HEK293 (cell line): ENCODE measurements at regions not wholly inside any gene's neighbourhood (a gene's known extent, or its start where the extent isn't known, plus 50 kb on each side); places are given as distances from the start of the nearest gene placed in this dataset.

Experiments
- MZF1 ChIP-seq: fragments of 450-650 bp; formaldehyde crosslinking; IDR thresholded peaks from 2 replicates; pipeline ENCODE4 v1.5.1; 2017; ENCODE audit warnings: missing biosample characterization, missing genetic modification characterization, borderline replicate concordance
- REPIN1 ChIP-seq: fragments of 450-650 bp; formaldehyde crosslinking; IDR thresholded peaks from 2 replicates; pipeline ENCODE4 v1.5.1; 2017; ENCODE audit warnings: missing biosample characterization, missing genetic modification characterization, low read depth
- ZEB2 ChIP-seq: fragments of 450-650 bp; formaldehyde crosslinking; IDR thresholded peaks from 2 replicates; pipeline ENCODE4 v1.5.1; 2016; ENCODE audit warnings: missing biosample characterization, missing genetic modification characterization
- ZNF132 ChIP-seq: fragments of 450-650 bp; formaldehyde crosslinking; IDR thresholded peaks from 2 replicates; pipeline ENCODE4 v1.5.1; 2017; ENCODE audit warnings: missing biosample characterization, missing genetic modification characterization, borderline replicate concordance
- ZNF133 ChIP-seq: fragments of 450-650 bp; formaldehyde crosslinking; IDR thresholded peaks from 2 replicates; pipeline ENCODE4 v1.5.1; 2016; ENCODE audit warnings: missing biosample characterization, missing genetic modification characterization
- ZNF2 ChIP-seq: fragments of 450-650 bp; formaldehyde crosslinking; IDR thresholded peaks from 2 replicates; pipeline ENCODE4 v1.5.1; 2016; ENCODE audit warnings: missing biosample characterization, missing genetic modification characterization
- ZNF660 ChIP-seq: fragments of 450-650 bp; IDR thresholded peaks from 2 replicates; pipeline ENCODE4 v1.5.1; 2018; ENCODE audit warnings: missing biosample characterization, mild to moderate bottlenecking, missing genetic modification characterization
- ZNF664 ChIP-seq: fragments of 450-650 bp; formaldehyde crosslinking; IDR thresholded peaks from 2 replicates; pipeline ENCODE4 v1.5.1; 2016; ENCODE audit warnings: missing biosample characterization, missing genetic modification characterization
- ZNF76 ChIP-seq: fragments of 450-650 bp; formaldehyde crosslinking; IDR thresholded peaks from 2 replicates; pipeline ENCODE4; 2016; ENCODE audit warnings: low read depth, missing biosample characterization, missing genetic modification characterization, borderline replicate concordance
- TF ChIP-seq, protein P1 (sequence below): fragments of 450-650 bp; formaldehyde crosslinking; IDR thresholded peaks from 2 replicates; pipeline ENCODE4 v1.5.1; 2016; ENCODE audit warnings: missing biosample characterization, missing genetic modification characterization
- TF ChIP-seq, protein P2 (sequence below): fragments of 450-650 bp; formaldehyde crosslinking; IDR thresholded peaks from 2 replicates; pipeline ENCODE4 v1.5.1; 2017; ENCODE audit warnings: missing biosample characterization, missing genetic modification characterization
- TF ChIP-seq, protein P3 (sequence below): fragments of 450-650 bp; formaldehyde crosslinking; IDR thresholded peaks from 2 replicates; pipeline ENCODE4 v1.5.1; 2016; ENCODE audit warnings: missing biosample characterization, missing genetic modification characterization
- TF ChIP-seq, protein P4 (sequence below): fragments of 450-650 bp; formaldehyde crosslinking; conservative IDR thresholded peaks from 2 replicates; pipeline ENCODE4 v1.5.1; 2016; ENCODE audit warnings: low read depth, missing biosample characterization, missing genetic modification characterization
- TF ChIP-seq, protein P5 (sequence below): fragments of 450-650 bp; formaldehyde crosslinking; IDR thresholded peaks from 2 replicates; pipeline ENCODE4 v1.5.1; 2016; ENCODE audit warnings: missing biosample characterization, missing genetic modification characterization
- TF ChIP-seq, protein P6 (sequence below): fragments of 450-650 bp; formaldehyde crosslinking; IDR thresholded peaks from 2 replicates; pipeline ENCODE4 v1.5.1; 2016; ENCODE audit warnings: missing biosample characterization, missing genetic modification characterization, low read depth
- TF ChIP-seq, protein P7 (sequence below): fragments of 450-650 bp; formaldehyde crosslinking; IDR thresholded peaks from 2 replicates; pipeline ENCODE4 v1.5.1; 2016; ENCODE audit warnings: missing biosample characterization, missing genetic modification characterization
- TF ChIP-seq, protein P8 (sequence below): fragments of 450-650 bp; formaldehyde crosslinking; IDR thresholded peaks from 2 replicates; pipeline ENCODE4 v1.5.1; 2016; ENCODE audit warnings: missing biosample characterization, missing genetic modification characterization

DNA sequence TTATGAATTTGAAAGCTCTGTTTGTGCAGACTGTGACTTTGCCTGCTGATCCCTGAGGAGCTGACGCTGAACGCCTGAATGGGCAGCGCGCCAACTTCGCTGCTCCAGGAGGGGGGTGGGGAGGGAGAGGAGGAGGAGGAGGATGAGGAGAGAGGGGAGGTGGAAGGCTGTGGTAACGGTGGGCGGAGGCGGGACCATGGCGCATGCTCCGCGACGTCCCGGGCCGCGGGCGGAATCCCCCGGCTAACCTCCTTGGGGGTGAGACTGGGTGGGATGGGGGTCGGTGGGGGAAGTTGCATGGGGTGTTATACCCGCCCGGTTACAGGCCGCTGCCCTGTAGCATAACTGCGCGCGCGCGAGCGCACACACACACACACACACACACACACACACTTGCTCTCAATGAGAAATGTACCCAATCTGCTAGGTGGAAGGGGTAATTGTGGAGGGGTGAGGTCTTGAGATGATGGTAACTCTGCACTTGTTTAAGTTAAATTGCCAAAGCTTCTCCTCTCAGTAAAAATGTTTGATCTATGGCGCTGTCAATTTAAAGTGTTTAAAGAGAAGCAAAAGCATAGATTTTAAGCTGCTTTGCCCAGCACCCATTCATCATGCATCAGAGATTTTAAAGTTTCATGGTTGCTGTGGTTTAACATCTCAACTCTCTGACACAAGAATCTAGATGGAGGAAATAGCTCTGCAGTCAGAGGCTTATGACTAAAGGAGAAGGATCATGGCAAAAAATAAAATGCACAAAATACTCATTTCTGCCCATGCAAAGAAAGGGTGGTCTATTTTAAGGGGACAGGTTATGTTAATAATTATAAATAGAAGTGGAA lies 76.6 kb upstream of the TBCA start (continued):
- TF ChIP-seq, protein P1, sequence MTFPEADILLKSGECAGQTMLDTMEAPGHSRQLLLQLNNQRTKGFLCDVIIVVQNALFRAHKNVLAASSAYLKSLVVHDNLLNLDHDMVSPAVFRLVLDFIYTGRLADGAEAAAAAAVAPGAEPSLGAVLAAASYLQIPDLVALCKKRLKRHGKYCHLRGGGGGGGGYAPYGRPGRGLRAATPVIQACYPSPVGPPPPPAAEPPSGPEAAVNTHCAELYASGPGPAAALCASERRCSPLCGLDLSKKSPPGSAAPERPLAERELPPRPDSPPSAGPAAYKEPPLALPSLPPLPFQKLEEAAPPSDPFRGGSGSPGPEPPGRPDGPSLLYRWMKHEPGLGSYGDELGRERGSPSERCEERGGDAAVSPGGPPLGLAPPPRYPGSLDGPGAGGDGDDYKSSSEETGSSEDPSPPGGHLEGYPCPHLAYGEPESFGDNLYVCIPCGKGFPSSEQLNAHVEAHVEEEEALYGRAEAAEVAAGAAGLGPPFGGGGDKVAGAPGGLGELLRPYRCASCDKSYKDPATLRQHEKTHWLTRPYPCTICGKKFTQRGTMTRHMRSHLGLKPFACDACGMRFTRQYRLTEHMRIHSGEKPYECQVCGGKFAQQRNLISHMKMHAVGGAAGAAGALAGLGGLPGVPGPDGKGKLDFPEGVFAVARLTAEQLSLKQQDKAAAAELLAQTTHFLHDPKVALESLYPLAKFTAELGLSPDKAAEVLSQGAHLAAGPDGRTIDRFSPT (tag by site-specific recombination): no peak
- no peak for TF ChIP-seq MZF1 (tag by site-specific recombination)
- TF ChIP-seq, protein P2, sequence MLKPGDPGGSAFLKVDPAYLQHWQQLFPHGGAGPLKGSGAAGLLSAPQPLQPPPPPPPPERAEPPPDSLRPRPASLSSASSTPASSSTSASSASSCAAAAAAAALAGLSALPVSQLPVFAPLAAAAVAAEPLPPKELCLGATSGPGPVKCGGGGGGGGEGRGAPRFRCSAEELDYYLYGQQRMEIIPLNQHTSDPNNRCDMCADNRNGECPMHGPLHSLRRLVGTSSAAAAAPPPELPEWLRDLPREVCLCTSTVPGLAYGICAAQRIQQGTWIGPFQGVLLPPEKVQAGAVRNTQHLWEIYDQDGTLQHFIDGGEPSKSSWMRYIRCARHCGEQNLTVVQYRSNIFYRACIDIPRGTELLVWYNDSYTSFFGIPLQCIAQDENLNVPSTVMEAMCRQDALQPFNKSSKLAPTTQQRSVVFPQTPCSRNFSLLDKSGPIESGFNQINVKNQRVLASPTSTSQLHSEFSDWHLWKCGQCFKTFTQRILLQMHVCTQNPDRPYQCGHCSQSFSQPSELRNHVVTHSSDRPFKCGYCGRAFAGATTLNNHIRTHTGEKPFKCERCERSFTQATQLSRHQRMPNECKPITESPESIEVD (tag by site-specific recombination): peak; percentile 90
- no peak for TF ChIP-seq ZNF660 (tag by site-specific recombination)
- TF ChIP-seq REPIN1 (tag by site-specific recombination): no peak
- no peak for TF ChIP-seq ZNF132
- peak; percentile 43; the same call in 1 of the 2 replicates for TF ChIP-seq ZNF76 (tag by site-specific recombination)
- TF ChIP-seq ZNF2: peak; percentile 57; the same call in 1 of the 2 replicates
- 0 out of 2 replicates have a peak, but pooled peaks have one; percentile 34 for TF ChIP-seq ZEB2
- TF ChIP-seq, protein P3, sequence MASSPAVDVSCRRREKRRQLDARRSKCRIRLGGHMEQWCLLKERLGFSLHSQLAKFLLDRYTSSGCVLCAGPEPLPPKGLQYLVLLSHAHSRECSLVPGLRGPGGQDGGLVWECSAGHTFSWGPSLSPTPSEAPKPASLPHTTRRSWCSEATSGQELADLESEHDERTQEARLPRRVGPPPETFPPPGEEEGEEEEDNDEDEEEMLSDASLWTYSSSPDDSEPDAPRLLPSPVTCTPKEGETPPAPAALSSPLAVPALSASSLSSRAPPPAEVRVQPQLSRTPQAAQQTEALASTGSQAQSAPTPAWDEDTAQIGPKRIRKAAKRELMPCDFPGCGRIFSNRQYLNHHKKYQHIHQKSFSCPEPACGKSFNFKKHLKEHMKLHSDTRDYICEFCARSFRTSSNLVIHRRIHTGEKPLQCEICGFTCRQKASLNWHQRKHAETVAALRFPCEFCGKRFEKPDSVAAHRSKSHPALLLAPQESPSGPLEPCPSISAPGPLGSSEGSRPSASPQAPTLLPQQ (tag by site-specific recombination): 0 out of 2 replicates have a peak, but pooled peaks have one; percentile 24
- TF ChIP-seq, protein P4, sequence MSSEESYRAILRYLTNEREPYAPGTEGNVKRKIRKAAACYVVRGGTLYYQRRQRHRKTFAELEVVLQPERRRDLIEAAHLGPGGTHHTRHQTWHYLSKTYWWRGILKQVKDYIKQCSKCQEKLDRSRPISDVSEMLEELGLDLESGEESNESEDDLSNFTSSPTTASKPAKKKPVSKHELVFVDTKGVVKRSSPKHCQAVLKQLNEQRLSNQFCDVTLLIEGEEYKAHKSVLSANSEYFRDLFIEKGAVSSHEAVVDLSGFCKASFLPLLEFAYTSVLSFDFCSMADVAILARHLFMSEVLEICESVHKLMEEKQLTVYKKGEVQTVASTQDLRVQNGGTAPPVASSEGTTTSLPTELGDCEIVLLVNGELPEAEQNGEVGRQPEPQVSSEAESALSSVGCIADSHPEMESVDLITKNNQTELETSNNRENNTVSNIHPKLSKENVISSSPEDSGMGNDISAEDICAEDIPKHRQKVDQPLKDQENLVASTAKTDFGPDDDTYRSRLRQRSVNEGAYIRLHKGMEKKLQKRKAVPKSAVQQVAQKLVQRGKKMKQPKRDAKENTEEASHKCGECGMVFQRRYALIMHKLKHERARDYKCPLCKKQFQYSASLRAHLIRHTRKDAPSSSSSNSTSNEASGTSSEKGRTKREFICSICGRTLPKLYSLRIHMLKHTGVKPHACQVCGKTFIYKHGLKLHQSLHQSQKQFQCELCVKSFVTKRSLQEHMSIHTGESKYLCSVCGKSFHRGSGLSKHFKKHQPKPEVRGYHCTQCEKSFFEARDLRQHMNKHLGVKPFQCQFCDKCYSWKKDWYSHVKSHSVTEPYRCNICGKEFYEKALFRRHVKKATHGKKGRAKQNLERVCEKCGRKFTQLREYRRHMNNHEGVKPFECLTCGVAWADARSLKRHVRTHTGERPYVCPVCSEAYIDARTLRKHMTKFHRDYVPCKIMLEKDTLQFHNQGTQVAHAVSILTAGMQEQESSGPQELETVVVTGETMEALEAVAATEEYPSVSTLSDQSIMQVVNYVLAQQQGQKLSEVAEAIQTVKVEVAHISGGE: peak; percentile 16; the same call in 1 of the 2 replicates
- TF ChIP-seq, protein P5, sequence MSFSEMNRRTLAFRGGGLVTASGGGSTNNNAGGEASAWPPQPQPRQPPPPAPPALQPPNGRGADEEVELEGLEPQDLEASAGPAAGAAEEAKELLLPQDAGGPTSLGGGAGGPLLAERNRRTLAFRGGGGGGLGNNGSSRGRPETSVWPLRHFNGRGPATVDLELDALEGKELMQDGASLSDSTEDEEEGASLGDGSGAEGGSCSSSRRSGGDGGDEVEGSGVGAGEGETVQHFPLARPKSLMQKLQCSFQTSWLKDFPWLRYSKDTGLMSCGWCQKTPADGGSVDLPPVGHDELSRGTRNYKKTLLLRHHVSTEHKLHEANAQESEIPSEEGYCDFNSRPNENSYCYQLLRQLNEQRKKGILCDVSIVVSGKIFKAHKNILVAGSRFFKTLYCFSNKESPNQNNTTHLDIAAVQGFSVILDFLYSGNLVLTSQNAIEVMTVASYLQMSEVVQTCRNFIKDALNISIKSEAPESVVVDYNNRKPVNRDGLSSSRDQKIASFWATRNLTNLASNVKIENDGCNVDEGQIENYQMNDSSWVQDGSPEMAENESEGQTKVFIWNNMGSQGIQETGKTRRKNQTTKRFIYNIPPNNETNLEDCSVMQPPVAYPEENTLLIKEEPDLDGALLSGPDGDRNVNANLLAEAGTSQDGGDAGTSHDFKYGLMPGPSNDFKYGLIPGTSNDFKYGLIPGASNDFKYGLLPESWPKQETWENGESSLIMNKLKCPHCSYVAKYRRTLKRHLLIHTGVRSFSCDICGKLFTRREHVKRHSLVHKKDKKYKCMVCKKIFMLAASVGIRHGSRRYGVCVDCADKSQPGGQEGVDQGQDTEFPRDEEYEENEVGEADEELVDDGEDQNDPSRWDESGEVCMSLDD (tag by site-specific recombination): peak; percentile 74
- no peak for TF ChIP-seq ZNF133
- TF ChIP-seq, protein P6, sequence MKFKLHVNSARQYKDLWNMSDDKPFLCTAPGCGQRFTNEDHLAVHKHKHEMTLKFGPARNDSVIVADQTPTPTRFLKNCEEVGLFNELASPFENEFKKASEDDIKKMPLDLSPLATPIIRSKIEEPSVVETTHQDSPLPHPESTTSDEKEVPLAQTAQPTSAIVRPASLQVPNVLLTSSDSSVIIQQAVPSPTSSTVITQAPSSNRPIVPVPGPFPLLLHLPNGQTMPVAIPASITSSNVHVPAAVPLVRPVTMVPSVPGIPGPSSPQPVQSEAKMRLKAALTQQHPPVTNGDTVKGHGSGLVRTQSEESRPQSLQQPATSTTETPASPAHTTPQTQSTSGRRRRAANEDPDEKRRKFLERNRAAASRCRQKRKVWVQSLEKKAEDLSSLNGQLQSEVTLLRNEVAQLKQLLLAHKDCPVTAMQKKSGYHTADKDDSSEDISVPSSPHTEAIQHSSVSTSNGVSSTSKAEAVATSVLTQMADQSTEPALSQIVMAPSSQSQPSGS (tag by site-specific recombination): no peak
- 0 out of 2 replicates have a peak, but pooled peaks have one; percentile 21 for TF ChIP-seq ZNF664 (tag by site-specific recombination)
- TF ChIP-seq, protein P7, sequence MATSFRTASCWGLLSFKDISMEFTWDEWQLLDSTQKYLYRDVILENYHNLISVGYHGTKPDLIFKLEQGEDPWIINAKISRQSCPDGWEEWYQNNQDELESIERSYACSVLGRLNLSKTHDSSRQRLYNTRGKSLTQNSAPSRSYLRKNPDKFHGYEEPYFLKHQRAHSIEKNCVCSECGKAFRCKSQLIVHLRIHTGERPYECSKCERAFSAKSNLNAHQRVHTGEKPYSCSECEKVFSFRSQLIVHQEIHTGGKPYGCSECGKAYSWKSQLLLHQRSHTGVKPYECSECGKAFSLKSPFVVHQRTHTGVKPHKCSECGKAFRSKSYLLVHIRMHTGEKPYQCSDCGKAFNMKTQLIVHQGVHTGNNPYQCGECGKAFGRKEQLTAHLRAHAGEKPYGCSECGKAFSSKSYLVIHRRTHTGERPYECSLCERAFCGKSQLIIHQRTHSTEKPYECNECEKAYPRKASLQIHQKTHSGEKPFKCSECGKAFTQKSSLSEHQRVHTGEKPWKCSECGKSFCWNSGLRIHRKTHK (tag by site-specific recombination): no peak
- TF ChIP-seq, protein P8, sequence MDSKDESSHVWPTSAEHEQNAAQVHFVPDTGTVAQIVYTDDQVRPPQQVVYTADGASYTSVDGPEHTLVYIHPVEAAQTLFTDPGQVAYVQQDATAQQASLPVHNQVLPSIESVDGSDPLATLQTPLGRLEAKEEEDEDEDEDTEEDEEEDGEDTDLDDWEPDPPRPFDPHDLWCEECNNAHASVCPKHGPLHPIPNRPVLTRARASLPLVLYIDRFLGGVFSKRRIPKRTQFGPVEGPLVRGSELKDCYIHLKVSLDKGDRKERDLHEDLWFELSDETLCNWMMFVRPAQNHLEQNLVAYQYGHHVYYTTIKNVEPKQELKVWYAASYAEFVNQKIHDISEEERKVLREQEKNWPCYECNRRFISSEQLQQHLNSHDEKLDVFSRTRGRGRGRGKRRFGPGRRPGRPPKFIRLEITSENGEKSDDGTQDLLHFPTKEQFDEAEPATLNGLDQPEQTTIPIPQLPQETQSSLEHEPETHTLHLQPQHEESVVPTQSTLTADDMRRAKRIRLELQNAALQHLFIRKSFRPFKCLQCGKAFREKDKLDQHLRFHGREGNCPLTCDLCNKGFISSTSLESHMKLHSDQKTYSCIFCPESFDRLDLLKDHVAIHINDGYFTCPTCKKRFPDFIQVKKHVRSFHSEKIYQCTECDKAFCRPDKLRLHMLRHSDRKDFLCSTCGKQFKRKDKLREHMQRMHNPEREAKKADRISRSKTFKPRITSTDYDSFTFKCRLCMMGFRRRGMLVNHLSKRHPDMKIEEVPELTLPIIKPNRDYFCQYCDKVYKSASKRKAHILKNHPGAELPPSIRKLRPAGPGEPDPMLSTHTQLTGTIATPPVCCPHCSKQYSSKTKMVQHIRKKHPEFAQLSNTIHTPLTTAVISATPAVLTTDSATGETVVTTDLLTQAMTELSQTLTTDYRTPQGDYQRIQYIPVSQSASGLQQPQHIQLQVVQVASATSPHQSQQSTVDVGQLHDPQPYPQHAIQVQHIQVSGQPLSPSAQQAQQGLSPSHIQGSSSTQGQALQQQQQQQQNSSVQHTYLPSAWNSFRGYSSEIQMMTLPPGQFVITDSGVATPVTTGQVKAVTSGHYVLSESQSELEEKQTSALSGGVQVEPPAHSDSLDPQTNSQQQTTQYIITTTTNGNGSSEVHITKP (tag by site-specific recombination): peak; percentile 37
